OCI-LY7 (cell line): ENCODE measurements at regions not wholly inside any gene's neighbourhood (a gene's known extent, or its start where the extent isn't known, plus 50 kb on each side); places are given as distances from the start of the nearest gene placed in this dataset.

Experiments used
- BruUV-seq: library from RNA; stranded (reverse); fragments of 400-500 nt; replicated peaks from 2 replicates; lab custom pipeline; 2021; lab: Mats Ljungman, UMichigan
- CTCF ChIA-PET: fragments of 300-600 bp; sonication (Branson Sonifier 250); formaldehyde crosslinking; loops from one replicate; lab custom pipeline; 2022; ENCODE audit warnings: antibody characterized with exemption; ENCODE audit not compliant: unreplicated experiment; lab: Charles Lee
- POLR2A ChIA-PET: fragments of 300-600 bp; sonication (Branson Sonifier 250); formaldehyde crosslinking; loops from one replicate; lab custom pipeline; 2022; ENCODE audit warnings: antibody characterized with exemption; lab: Charles Lee
- DNase-seq: peaks from one replicate; pipeline ENCODE4 v3.0.0-alpha.2; 2015; ENCODE audit warnings: low spot score
- H2AFZ ChIP-seq: fragments of 200-600 bp; sonication (generic), shearing (Covaris generic); 2 replicates; pipeline ENCODE4 v1.6.1; 2014; ENCODE audit warnings: mild to moderate bottlenecking, antibody characterized with exemption, low read length, moderate library complexity
- H3K27ac ChIP-seq: fragments of 200-600 bp; sonication (generic); 2 replicates; pipeline ENCODE4 v1.5.1; 2014; ENCODE audit warnings: mixed run types, low read depth, mild to moderate bottlenecking, moderate library complexity, low read length, inconsistent platforms; ENCODE audit not compliant: poor library complexity, severe bottlenecking
- H3K36me3 ChIP-seq: fragments of 200-600 bp; sonication (generic); 2 replicates; pipeline ENCODE4 v1.6.1; 2014; ENCODE audit warnings: mild to moderate bottlenecking, antibody characterized with exemption, low read length, moderate library complexity, mixed read lengths; ENCODE audit not compliant: insufficient read depth
- H3K4me1 ChIP-seq: fragments of 200-600 bp; sonication (generic); 2 replicates; pipeline ENCODE4 v1.5.1; 2014; ENCODE audit warnings: mild to moderate bottlenecking, low read length; ENCODE audit not compliant: insufficient read depth, poor library complexity, severe bottlenecking
- H3K4me2 ChIP-seq: fragments of 200-600 bp; sonication (generic); 2 replicates; pipeline ENCODE4 v1.6.1; 2014; ENCODE audit warnings: mild to moderate bottlenecking, low read length
- H3K4me3 ChIP-seq: fragments of 200-600 bp; sonication (generic); 2 replicates; pipeline ENCODE4 v1.5.1; 2014; ENCODE audit warnings: mild to moderate bottlenecking, low read depth, low read length; ENCODE audit not compliant: poor library complexity, severe bottlenecking
- H3K79me2 ChIP-seq: fragments of 200-600 bp; sonication (generic); 2 replicates; pipeline ENCODE4 v1.6.1; 2016; ENCODE audit warnings: low read depth, mild to moderate bottlenecking, low read length, moderate library complexity, mixed read lengths; ENCODE audit not compliant: insufficient read depth
- H3K9me2 ChIP-seq: fragments of 200-600 bp; sonication (generic); 2 replicates; pipeline ENCODE4 v1.6.1; 2016; ENCODE audit warnings: mild to moderate bottlenecking, low read length, mixed read lengths; ENCODE audit not compliant: insufficient read depth
- H3K9me3 ChIP-seq: fragments of 200-600 bp; sonication (generic); 2 replicates; pipeline ENCODE4 v1.6.1; 2014; ENCODE audit warnings: mild to moderate bottlenecking, mixed run types, low read length, mixed read lengths
- H4K20me1 ChIP-seq: fragments of 200-600 bp; sonication (generic); 2 replicates; pipeline ENCODE4 v1.6.1; 2014; ENCODE audit warnings: mild to moderate bottlenecking, antibody characterized with exemption, low read length, moderate library complexity, mixed read lengths; ENCODE audit not compliant: insufficient read depth
- CTCF ChIP-seq: fragments of 200-600 bp; sonication (generic); conservative IDR thresholded peaks from 2 replicates; pipeline ENCODE4 v1.5.1; 2014; ENCODE audit warnings: mild to moderate bottlenecking, antibody characterized with exemption, low read length, moderate library complexity, mixed read lengths
- EZH2phosphoT487 ChIP-seq: fragments of 200-600 bp; sonication (generic); IDR thresholded peaks from 2 replicates; pipeline ENCODE4 v1.6.1; 2018; ENCODE audit warnings: low read depth, borderline replicate concordance, mild to moderate bottlenecking, mixed run types, antibody characterized with exemption, low read length, moderate library complexity, mixed read lengths
- intact Hi-C: fragments of 100-400 bp; cut with micrococcal nuclease; formaldehyde crosslinking; loops from one replicate; pipeline ENCODE4 v1.10.0; 2022; ENCODE audit not compliant: unreplicated experiment

- intact Hi-C loops: no loop called here
- ChIA-PET POLR2A (interaction anchor here (1.0 to 1.7 kb wide), 2 partner anchors 10 to 13 kb away, joined by 4 to 6 read pairs; no protein-coding TSS in a partner anchor), CTCF (no interaction called here)
- Histone ChIP-seq H3K4me3 (no peak overlapping the region), H3K79me2 (no peaks in the 10 kb centered on the region), H2AFZ (no peak overlapping the region), H3K9me3 (no peaks in the 10 kb centered on the region), H3K36me3 (no peaks in the 10 kb centered on the region), H3K27ac (no peak overlapping the region), H3K4me1 (no peaks in the 10 kb centered on the region), H3K9me2 (no peaks in the 10 kb centered on the region; the same call in 1 of the 2 replicates), H4K20me1 (no peaks in the 10 kb centered on the region), H3K4me2 (no peak overlapping the region)
- TF ChIP-seq CTCF: no peak
- TF ChIP-seq EZH2phosphoT487: no peak
- no TSS peak for BruUV-seq
- no peak for DNase-seq
Measured at GRCh38 chr13:58300224-58300623, 668.7 kb downstream of the PCDH17 start.

DNA sequence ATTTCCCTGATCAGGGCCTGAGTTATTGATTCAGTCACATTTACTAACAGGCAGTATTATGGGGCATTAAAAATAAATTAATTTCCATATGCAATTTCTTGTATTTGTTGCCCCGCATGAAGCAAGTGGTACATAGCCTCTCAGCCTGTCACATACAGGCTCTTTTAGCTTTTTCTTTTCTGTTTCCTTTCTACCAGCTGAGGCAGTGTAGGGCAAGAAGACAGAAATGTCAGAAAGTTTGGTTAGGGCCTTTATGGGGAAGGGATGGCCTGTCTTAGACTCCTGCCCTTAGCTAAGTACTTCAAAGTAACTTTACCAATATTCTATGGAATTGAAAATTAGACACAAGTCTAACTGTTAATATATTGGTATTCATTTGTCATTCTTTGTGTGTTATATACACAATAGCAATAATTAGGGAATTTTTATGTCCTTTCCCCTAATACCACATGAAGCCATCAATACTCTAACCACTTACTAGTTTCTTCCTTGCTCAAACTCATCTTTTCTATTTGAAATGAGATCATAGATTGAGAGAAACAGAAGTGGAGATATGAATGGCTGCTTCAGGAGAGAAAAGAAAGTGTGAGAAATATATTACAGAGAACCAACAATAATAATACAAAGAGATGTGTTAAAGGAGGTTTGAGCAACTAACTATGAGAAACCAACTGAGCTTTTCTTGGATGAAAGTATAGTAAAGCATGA lies 669.6 kb downstream of the PCDH17 start:
- ChIA-PET POLR2A (interaction anchor here (0.5 to 1.7 kb wide), 4 partner anchors 9 to 1480 kb away, joined by 3 to 7 read pairs (median 5); no protein-coding TSS in a partner anchor), CTCF (no interaction called here)
- BruUV-seq: no TSS peak
- H3K4me3 ChIP-seq: no peak overlapping the region
- H3K9me2 ChIP-seq: no peaks in the 10 kb centered on the region; the same call in 1 of the 2 replicates
- no peak overlapping the region for H3K4me2 ChIP-seq
- no peak for DNase-seq
- TF ChIP-seq EZH2phosphoT487 (no peak), CTCF (no peak)
- intact Hi-C loops: no loop called here
- no peaks in the 10 kb centered on the region for H3K79me2 ChIP-seq
- no peaks in the 10 kb centered on the region for H3K9me3 ChIP-seq
- H2AFZ ChIP-seq: no peak overlapping the region
- H4K20me1 ChIP-seq: no peaks in the 10 kb centered on the region
- no peaks in the 10 kb centered on the region for H3K4me1 ChIP-seq
- H3K27ac ChIP-seq: no peak overlapping the region
- no peaks in the 10 kb centered on the region for H3K36me3 ChIP-seq

- DNase-seq: no peak
- ChIA-PET POLR2A (interaction anchor here (0.5 to 0.9 kb wide), 2 partner anchors 14 to 1454 kb away, joined by 3 to 7 read pairs; no protein-coding TSS in a partner anchor), CTCF (no interaction called here)
- H2AFZ ChIP-seq: no peak overlapping the region; the same call in 1 of the 2 replicates
- no peak overlapping the region for H3K27ac ChIP-seq
- H3K4me2 ChIP-seq: no peak overlapping the region
- no peaks in the 10 kb centered on the region for H3K36me3 ChIP-seq
- H4K20me1 ChIP-seq: no peaks in the 10 kb centered on the region
- no peaks in the 10 kb centered on the region for H3K4me1 ChIP-seq
- no peaks in the 10 kb centered on the region for H3K9me3 ChIP-seq
- H3K79me2 ChIP-seq: no peaks in the 10 kb centered on the region
- no peak overlapping the region for H3K4me3 ChIP-seq
- intact Hi-C loops: no loop called here
- TF ChIP-seq CTCF (no peak), EZH2phosphoT487 (no peak)
- no TSS peak for BruUV-seq
- H3K9me2 ChIP-seq: no peaks in the 10 kb centered on the region; the same call in 1 of the 2 replicates
Measured at GRCh38 chr13:58302349-58302748, 670.8 kb downstream of the PCDH17 start.
